WTC11 (cell line): ENCODE measurements at regions not wholly inside any gene's neighbourhood (a gene's known extent, or its start where the extent isn't known, plus 50 kb on each side); places are given as distances from the start of the nearest gene placed in this dataset.

Source experiments
- CREB1 ChIP-seq: sonication (generic); formaldehyde crosslinking; IDR thresholded peaks from 2 replicates; pipeline ENCODE4 v1.8.0; 2023; ENCODE audit warnings: mild to moderate bottlenecking, missing genetic modification reagents
- CREM ChIP-seq: sonication (generic); formaldehyde crosslinking; IDR thresholded peaks from 2 replicates; pipeline ENCODE4 v1.8.1; 2022; ENCODE audit warnings: mild to moderate bottlenecking, missing genetic modification reagents, moderate library complexity
- NR2C2 ChIP-seq: sonication (generic); formaldehyde crosslinking; IDR thresholded peaks from 2 replicates; pipeline ENCODE4 v1.8.0; 2022; ENCODE audit warnings: mild to moderate bottlenecking, missing genetic modification reagents
- TCF7 ChIP-seq: sonication (generic); formaldehyde crosslinking; IDR thresholded peaks from 2 replicates; pipeline ENCODE4 v1.8.0; 2022; ENCODE audit warnings: mild to moderate bottlenecking, low read depth, missing genetic modification reagents, moderate library complexity
- ZNF121 ChIP-seq: sonication (generic); formaldehyde crosslinking; IDR thresholded peaks from 2 replicates; pipeline ENCODE4 v1.8.0; 2023; ENCODE audit warnings: missing genetic modification reagents
- ZNF263 ChIP-seq: sonication (generic); formaldehyde crosslinking; IDR thresholded peaks from 2 replicates; pipeline ENCODE4 v1.8.1; 2022; ENCODE audit warnings: low read depth, mild to moderate bottlenecking, moderate library complexity, missing genetic modification reagents
- TF ChIP-seq, protein P1 (sequence below): sonication (generic); formaldehyde crosslinking; IDR thresholded peaks from 2 replicates; pipeline ENCODE4 v1.8.1; 2022; ENCODE audit warnings: mild to moderate bottlenecking, moderate library complexity, missing genetic modification reagents
- TF ChIP-seq, protein P2 (sequence below): sonication (generic); formaldehyde crosslinking; IDR thresholded peaks from 2 replicates; pipeline ENCODE4 v1.8.1; 2022; ENCODE audit warnings: mild to moderate bottlenecking, missing genetic modification reagents, moderate library complexity, borderline replicate concordance
- TF ChIP-seq, protein P3 (sequence below): fragments of 200-600 bp; IDR thresholded peaks from 2 replicates; pipeline ENCODE4 v1.8.0; 2022; ENCODE audit warnings: antibody characterized with exemption
- TF ChIP-seq, protein P4 (sequence below): sonication (generic); formaldehyde crosslinking; IDR thresholded peaks from 2 replicates; pipeline ENCODE4 v1.8.0; 2023; ENCODE audit warnings: missing genetic modification reagents
- TF ChIP-seq, protein P5 (sequence below): sonication (generic); formaldehyde crosslinking; IDR thresholded peaks from 2 replicates; pipeline ENCODE4 v1.8.1; 2023; ENCODE audit warnings: mild to moderate bottlenecking, missing genetic modification reagents

DNA sequence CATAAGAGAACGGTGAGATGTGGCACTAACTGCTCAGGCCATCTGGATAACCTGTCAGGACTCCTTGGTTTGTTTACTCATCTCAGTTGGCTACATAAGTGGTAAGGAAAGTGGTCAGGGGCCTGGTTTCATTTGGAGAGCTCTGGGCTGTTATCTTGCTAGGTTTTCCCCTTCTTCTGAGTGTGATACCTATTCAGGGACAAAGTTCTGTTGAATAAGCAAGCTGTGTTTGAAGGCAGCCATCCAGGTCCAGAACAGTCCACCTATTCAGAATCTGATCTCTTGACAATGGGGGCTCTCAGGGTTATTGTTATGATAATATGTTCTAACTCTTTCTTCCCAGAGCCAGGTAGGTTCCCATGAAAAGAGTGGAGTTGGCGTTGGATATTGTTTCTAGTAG, 194.9 kb downstream of the PAH start:
- TF ChIP-seq, protein P1, sequence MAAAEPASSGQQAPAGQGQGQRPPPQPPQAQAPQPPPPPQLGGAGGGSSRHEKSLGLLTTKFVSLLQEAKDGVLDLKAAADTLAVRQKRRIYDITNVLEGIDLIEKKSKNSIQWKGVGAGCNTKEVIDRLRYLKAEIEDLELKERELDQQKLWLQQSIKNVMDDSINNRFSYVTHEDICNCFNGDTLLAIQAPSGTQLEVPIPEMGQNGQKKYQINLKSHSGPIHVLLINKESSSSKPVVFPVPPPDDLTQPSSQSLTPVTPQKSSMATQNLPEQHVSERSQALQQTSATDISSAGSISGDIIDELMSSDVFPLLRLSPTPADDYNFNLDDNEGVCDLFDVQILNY (CRISPR knock-in tag) = no peak
- TF ChIP-seq CREB1 (no peak), TCF7 (CRISPR knock-in tag) (no peak), NR2C2 (no peak), ZNF121 (no peak), CREM (CRISPR knock-in tag) (no peak), ZNF263 (no peak)
- TF ChIP-seq, protein P2, sequence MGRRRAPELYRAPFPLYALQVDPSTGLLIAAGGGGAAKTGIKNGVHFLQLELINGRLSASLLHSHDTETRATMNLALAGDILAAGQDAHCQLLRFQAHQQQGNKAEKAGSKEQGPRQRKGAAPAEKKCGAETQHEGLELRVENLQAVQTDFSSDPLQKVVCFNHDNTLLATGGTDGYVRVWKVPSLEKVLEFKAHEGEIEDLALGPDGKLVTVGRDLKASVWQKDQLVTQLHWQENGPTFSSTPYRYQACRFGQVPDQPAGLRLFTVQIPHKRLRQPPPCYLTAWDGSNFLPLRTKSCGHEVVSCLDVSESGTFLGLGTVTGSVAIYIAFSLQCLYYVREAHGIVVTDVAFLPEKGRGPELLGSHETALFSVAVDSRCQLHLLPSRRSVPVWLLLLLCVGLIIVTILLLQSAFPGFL (CRISPR knock-in tag) = no peak
- TF ChIP-seq, protein P3, sequence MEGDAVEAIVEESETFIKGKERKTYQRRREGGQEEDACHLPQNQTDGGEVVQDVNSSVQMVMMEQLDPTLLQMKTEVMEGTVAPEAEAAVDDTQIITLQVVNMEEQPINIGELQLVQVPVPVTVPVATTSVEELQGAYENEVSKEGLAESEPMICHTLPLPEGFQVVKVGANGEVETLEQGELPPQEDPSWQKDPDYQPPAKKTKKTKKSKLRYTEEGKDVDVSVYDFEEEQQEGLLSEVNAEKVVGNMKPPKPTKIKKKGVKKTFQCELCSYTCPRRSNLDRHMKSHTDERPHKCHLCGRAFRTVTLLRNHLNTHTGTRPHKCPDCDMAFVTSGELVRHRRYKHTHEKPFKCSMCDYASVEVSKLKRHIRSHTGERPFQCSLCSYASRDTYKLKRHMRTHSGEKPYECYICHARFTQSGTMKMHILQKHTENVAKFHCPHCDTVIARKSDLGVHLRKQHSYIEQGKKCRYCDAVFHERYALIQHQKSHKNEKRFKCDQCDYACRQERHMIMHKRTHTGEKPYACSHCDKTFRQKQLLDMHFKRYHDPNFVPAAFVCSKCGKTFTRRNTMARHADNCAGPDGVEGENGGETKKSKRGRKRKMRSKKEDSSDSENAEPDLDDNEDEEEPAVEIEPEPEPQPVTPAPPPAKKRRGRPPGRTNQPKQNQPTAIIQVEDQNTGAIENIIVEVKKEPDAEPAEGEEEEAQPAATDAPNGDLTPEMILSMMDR = no peak
- TF ChIP-seq, protein P4, sequence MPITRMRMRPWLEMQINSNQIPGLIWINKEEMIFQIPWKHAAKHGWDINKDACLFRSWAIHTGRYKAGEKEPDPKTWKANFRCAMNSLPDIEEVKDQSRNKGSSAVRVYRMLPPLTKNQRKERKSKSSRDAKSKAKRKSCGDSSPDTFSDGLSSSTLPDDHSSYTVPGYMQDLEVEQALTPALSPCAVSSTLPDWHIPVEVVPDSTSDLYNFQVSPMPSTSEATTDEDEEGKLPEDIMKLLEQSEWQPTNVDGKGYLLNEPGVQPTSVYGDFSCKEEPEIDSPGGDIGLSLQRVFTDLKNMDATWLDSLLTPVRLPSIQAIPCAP = no peak
- TF ChIP-seq, protein P5, sequence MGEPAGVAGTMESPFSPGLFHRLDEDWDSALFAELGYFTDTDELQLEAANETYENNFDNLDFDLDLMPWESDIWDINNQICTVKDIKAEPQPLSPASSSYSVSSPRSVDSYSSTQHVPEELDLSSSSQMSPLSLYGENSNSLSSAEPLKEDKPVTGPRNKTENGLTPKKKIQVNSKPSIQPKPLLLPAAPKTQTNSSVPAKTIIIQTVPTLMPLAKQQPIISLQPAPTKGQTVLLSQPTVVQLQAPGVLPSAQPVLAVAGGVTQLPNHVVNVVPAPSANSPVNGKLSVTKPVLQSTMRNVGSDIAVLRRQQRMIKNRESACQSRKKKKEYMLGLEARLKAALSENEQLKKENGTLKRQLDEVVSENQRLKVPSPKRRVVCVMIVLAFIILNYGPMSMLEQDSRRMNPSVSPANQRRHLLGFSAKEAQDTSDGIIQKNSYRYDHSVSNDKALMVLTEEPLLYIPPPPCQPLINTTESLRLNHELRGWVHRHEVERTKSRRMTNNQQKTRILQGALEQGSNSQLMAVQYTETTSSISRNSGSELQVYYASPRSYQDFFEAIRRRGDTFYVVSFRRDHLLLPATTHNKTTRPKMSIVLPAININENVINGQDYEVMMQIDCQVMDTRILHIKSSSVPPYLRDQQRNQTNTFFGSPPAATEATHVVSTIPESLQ (CRISPR knock-in tag) = no peak
